ENCODE measurements at regions not wholly inside any gene's neighbourhood (a gene's known extent, or its start where the extent isn't known, plus 50 kb on each side); places are given as distances from the start of the nearest gene placed in this dataset.
"Not testable (repeated sequence)": the region's sequence is repeated elsewhere in the genome, so short reads cannot be mapped to it uniquely, and the experiment has no call there.

DNA sequence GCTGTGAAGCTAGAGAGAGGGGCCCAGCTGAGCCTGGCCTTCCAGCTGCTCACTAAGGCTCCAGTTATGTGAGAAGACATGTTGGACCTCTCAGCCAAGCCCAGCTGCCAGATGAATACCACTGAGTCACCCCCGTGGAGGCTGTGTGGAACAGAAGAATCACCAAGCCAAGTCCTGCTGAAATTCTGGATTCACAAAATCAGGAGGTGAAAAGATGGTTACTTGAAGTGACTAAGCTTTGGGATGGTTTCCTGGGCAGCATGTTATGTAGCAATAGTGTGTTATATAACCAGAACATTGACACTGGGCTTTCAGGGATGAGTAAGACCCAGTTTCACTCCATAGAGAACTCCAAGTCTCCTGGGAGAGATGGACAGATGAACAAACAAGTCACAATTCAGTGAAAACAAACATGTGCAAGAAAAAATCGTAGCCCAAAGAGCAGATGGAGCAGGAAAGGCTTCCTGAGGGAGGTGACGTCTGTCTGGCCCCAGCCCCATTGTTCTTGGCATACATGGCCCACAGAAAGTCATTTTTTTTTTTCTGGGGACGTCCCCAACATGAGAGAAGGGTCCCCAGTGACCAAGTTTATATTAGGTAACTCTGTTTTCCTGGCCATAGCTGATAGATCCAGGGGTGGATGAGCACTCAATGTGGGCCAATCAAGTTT, 64.1 kb upstream of the PDZD8 start:
- Mint-ChIP-seq H3K4me1 (ENCODE audit: low read depth) (no peaks in the 10 kb centered on the region), H3K4me3 (ENCODE audit: low read depth) (no peak overlapping the region), H3K27ac (no peak overlapping the region), H3K9me3 (ENCODE audit: low read depth) (no peaks in the 10 kb centered on the region), H3K36me3 (ENCODE audit: insufficient read depth) (no peaks in the 10 kb centered on the region), H3K27me3 (peaks cover 6% of the 10 kb centered on the region)
- no peak for DNase-seq (ENCODE audit: low spot score, unreplicated experiment)
- TF ChIP-seq, protein P1, sequence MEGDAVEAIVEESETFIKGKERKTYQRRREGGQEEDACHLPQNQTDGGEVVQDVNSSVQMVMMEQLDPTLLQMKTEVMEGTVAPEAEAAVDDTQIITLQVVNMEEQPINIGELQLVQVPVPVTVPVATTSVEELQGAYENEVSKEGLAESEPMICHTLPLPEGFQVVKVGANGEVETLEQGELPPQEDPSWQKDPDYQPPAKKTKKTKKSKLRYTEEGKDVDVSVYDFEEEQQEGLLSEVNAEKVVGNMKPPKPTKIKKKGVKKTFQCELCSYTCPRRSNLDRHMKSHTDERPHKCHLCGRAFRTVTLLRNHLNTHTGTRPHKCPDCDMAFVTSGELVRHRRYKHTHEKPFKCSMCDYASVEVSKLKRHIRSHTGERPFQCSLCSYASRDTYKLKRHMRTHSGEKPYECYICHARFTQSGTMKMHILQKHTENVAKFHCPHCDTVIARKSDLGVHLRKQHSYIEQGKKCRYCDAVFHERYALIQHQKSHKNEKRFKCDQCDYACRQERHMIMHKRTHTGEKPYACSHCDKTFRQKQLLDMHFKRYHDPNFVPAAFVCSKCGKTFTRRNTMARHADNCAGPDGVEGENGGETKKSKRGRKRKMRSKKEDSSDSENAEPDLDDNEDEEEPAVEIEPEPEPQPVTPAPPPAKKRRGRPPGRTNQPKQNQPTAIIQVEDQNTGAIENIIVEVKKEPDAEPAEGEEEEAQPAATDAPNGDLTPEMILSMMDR (IDR thresholded peaks at IDR 0.05; ENCODE audit: unreplicated experiment) = no peak

DNA sequence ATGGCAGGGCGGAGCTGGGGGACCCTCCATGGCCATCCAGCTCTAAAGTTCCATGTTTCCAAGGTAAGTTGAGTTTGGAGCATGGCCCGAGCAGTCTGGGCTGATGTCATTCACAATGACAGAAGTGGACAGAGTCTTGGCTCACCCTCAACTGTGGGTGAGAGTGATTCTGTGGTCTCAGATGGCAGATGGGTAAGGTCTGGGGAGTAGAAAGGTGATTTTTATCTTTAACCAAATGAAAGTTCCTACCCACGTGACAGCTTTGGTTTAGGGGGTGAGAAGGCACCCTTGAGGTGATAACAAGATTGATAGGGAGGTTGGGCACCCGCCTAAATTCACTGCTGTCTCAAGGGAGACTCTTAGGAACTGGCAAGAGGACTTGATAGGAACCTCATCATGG, 57.6 kb upstream of the PDZD8 start:
- peaks cover 14% of the 10 kb centered on the region for H3K27me3 Mint-ChIP-seq
- TF ChIP-seq, protein P1 (IDR thresholded peaks at IDR 0.05; ENCODE audit: unreplicated experiment) = no peak
- no peak for DNase-seq (ENCODE audit: low spot score, unreplicated experiment)
- peaks cover 7% of the 10 kb centered on the region for H3K4me1 Mint-ChIP-seq (ENCODE audit: low read depth)
- H3K36me3 Mint-ChIP-seq (ENCODE audit: insufficient read depth) = no peaks in the 10 kb centered on the region
- no peak overlapping the region for H3K4me3 Mint-ChIP-seq (ENCODE audit: low read depth)
- H3K9me3 Mint-ChIP-seq (ENCODE audit: low read depth) = no peaks in the 10 kb centered on the region
- no peak overlapping the region for H3K27ac Mint-ChIP-seq

DNA sequence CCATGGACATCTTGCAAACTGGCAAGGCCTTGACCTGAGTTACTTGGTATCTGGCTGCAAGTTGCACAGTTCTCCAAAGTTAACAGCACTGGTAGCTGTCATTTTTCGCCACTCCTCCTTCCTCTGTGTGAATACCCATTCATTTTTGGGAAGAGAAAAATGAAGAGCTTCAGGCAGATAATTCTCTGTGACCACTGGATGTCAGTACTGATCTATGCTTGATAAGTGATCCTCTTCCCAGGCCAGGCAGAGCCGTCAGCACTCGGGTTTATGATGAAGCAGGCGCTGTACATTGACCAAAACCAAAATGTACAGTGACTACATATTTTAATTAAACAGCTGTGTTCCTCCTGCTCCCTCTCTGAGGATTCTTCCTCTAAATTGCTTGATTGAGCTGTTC, 55.9 kb upstream of the PDZD8 start:
- no peak overlapping the region for H3K4me3 Mint-ChIP-seq (ENCODE audit: low read depth)
- peaks cover 14% of the 10 kb centered on the region for H3K27me3 Mint-ChIP-seq
- H3K36me3 Mint-ChIP-seq (ENCODE audit: insufficient read depth) = no peaks in the 10 kb centered on the region
- H3K27ac Mint-ChIP-seq = no peak overlapping the region
- H3K4me1 Mint-ChIP-seq (ENCODE audit: low read depth) = peaks cover 12% of the 10 kb centered on the region
- TF ChIP-seq, protein P1 (IDR thresholded peaks at IDR 0.05; ENCODE audit: unreplicated experiment) = no peak
- no peak for DNase-seq (ENCODE audit: low spot score, unreplicated experiment)
- no peaks in the 10 kb centered on the region for H3K9me3 Mint-ChIP-seq (ENCODE audit: low read depth)

DNA sequence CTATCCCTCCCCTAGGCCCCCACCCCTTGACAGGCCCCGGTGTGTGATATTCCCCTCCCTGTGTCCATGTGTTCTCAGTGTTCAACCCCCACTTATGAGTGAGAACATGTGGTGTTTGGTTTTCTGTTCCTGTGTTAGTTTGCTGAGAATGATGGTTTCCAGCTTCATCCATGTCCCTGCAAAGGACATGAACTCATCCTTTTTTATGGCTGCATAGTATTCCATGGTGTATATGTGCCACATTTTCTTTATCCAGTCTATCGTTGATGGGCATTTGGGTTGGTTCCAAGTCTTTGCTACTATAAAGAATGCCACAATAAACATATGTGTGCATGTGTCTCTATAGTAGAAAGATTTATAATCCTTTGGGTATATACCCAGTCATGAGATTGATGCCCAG, 55.3 kb upstream of the PDZD8 start:
- not testable (repeated sequence) for H3K9me3 Mint-ChIP-seq (ENCODE audit: low read depth); H3K4me3 Mint-ChIP-seq (ENCODE audit: low read depth); H3K36me3 Mint-ChIP-seq (ENCODE audit: insufficient read depth); H3K27ac Mint-ChIP-seq; DNase-seq (ENCODE audit: low spot score, unreplicated experiment)
- Mint-ChIP-seq H3K4me1 (ENCODE audit: low read depth) (peaks cover 16% of the 10 kb centered on the region), H3K27me3 (peaks cover 14% of the 10 kb centered on the region)

DNA sequence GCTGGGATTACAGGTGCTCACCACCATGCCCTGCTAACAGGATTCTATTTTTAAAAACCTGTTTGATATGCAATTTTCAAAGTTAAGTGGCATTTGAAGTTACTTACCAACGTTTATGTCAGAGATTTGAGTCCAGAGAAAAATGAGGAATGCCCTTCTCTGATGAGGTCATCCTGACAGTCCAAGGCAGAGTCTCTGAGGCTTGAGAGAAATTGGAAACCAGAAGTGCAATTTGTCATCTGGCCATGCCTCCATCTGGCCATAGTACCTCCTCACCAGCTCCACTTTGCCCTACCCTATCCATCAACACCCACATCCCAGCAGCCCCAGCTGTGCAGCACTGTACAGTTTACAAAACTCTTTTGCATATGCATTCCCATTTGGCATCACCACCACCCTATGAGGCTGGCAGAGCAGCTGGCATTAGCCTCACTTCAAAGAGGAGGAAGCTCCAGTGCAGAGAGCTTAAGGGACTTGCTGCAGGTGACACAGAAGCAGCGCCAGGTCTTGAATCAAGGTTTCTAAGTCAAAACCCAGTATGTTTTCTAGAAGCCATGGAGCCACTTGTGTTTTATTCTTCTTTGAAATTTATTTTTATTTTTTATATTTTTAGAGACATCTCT, 54.5 kb upstream of the PDZD8 start:
- Mint-ChIP-seq H3K27me3 (peaks cover 14% of the 10 kb centered on the region), H3K36me3 (ENCODE audit: insufficient read depth) (no peaks in the 10 kb centered on the region), H3K4me3 (ENCODE audit: low read depth) (no peak overlapping the region), H3K27ac (no peak overlapping the region), H3K9me3 (ENCODE audit: low read depth) (no peaks in the 10 kb centered on the region), H3K4me1 (ENCODE audit: low read depth) (peaks cover 16% of the 10 kb centered on the region)
- TF ChIP-seq, protein P1 (IDR thresholded peaks at IDR 0.05; ENCODE audit: unreplicated experiment) = no peak
- no peak for DNase-seq (ENCODE audit: low spot score, unreplicated experiment)

DNA sequence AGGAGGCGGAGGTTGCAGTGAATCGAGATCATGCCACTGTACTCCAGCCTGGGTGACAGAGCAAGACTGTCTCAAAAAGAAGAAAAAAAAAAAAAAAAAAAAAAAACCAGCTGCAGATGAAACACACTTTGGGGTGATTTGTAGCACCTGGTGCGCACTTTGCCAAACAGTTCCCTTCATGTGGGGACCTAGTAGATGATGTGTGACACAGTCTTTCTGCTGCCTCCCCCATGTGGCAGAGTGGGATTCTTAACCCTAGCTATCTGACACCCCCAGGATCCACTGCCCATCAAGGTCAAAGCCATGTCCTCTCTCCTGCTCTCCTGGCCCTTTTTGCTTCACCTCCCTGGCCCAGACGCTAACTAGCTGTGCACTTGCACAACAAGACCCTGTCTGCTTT, 52.1 kb upstream of the PDZD8 start:
- TF ChIP-seq, protein P1 (IDR thresholded peaks at IDR 0.05; ENCODE audit: unreplicated experiment) = no peak
- Mint-ChIP-seq H3K9me3 (ENCODE audit: low read depth) (no peaks in the 10 kb centered on the region), H3K4me3 (ENCODE audit: low read depth) (no peak overlapping the region), H3K4me1 (ENCODE audit: low read depth) (peaks cover 16% of the 10 kb centered on the region), H3K27me3 (peaks cover 2% of the 10 kb centered on the region), H3K36me3 (ENCODE audit: insufficient read depth) (no peaks in the 10 kb centered on the region), H3K27ac (no peak overlapping the region)
- no peak for DNase-seq (ENCODE audit: low spot score, unreplicated experiment)

Data from progenitor cell of endocrine pancreas (in vitro differentiated cells).